ENCODE measurements at regions not wholly inside any gene's neighbourhood (a gene's known extent, or its start where the extent isn't known, plus 50 kb on each side); places are given as distances from the start of the nearest gene placed in this dataset.

DNA sequence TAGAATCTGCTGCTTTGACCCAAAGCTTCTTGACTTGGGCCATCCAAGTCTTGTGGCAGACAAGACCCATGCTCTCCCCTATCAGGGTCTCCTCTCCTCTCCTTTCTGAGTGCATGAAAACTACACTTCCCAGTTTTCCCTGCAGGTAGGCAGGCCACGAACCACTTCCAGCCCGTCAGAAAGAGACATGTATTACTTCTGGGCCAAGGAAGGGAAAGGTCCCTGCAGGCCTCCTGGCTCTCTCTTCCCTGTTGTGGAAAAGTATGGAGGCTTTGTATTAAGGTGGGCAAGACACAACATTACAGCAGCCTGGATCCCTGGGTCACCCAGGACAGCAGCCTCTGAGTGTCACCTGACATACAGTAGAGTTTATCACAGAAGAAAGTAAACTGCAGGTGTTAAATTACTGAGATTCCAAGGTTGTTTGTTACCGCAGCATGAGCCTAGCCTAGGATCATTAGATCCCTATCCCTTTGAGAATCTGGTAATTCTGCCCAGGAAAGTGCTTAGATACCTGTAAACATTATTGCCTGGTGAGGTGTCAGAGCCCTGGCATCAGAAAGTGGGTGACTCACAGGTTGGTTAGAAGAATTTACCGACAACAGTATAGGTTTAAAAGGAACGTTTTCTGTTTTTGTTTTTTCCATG, 717.3 kb downstream of the MATN1 start:
- Histone ChIP-seq H3K27ac (no peak overlapping the region), H3K36me3 (no peaks in the 10 kb centered on the region), H3K4me1 (no peaks in the 10 kb centered on the region), H3K9me3 (no peaks in the 10 kb centered on the region), H3K4me3 (no peak overlapping the region), H3K27me3 (no peaks in the 10 kb centered on the region)
- TF ChIP-seq POLR2A (IDR thresholded peaks at IDR 0.05), result no peak
- TF ChIP-seq, protein P1, sequence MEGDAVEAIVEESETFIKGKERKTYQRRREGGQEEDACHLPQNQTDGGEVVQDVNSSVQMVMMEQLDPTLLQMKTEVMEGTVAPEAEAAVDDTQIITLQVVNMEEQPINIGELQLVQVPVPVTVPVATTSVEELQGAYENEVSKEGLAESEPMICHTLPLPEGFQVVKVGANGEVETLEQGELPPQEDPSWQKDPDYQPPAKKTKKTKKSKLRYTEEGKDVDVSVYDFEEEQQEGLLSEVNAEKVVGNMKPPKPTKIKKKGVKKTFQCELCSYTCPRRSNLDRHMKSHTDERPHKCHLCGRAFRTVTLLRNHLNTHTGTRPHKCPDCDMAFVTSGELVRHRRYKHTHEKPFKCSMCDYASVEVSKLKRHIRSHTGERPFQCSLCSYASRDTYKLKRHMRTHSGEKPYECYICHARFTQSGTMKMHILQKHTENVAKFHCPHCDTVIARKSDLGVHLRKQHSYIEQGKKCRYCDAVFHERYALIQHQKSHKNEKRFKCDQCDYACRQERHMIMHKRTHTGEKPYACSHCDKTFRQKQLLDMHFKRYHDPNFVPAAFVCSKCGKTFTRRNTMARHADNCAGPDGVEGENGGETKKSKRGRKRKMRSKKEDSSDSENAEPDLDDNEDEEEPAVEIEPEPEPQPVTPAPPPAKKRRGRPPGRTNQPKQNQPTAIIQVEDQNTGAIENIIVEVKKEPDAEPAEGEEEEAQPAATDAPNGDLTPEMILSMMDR (IDR thresholded peaks at IDR 0.05), result no peak
- TF ChIP-seq POLR2AphosphoS5 (IDR thresholded peaks at IDR 0.05), result no peak
- no peak for DNase-seq (ENCODE audit: low spot score in 2 of 2)
- intact Hi-C loops (cut with DNase I; ENCODE audit: low total_unique reads), result no loop called here

DNA sequence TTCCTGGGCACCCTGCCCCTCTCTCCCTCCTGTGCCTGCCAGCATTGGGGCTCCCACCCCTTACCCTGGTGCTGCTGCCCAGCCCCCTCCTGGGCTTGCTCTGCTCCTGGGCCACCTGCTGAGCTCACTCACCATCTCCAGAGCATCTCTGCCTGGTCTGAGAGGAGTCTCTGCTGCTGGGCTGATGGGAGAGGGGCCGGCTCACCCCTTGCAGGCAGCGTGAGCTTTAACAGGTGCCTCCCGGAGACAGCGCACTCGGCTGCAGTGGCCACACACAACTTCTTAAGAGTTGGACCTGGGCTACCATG, 721.7 kb downstream of the MATN1 start:
- H3K36me3 ChIP-seq, result no peaks in the 10 kb centered on the region
- no peaks in the 10 kb centered on the region for H3K27me3 ChIP-seq
- TF ChIP-seq POLR2AphosphoS5 (IDR thresholded peaks at IDR 0.05) (no peak), POLR2A (IDR thresholded peaks at IDR 0.05) (no peak)
- TF ChIP-seq, protein P1 (IDR thresholded peaks at IDR 0.05), result no peak
- no peaks in the 10 kb centered on the region for H3K4me1 ChIP-seq
- DNase-seq (ENCODE audit: low spot score in 2 of 2), result no peak
- H3K4me3 ChIP-seq, result no peak overlapping the region
- H3K9me3 ChIP-seq, result no peaks in the 10 kb centered on the region
- intact Hi-C loops (cut with DNase I; ENCODE audit: low total_unique reads), result no loop called here
- no peak overlapping the region for H3K27ac ChIP-seq

DNA sequence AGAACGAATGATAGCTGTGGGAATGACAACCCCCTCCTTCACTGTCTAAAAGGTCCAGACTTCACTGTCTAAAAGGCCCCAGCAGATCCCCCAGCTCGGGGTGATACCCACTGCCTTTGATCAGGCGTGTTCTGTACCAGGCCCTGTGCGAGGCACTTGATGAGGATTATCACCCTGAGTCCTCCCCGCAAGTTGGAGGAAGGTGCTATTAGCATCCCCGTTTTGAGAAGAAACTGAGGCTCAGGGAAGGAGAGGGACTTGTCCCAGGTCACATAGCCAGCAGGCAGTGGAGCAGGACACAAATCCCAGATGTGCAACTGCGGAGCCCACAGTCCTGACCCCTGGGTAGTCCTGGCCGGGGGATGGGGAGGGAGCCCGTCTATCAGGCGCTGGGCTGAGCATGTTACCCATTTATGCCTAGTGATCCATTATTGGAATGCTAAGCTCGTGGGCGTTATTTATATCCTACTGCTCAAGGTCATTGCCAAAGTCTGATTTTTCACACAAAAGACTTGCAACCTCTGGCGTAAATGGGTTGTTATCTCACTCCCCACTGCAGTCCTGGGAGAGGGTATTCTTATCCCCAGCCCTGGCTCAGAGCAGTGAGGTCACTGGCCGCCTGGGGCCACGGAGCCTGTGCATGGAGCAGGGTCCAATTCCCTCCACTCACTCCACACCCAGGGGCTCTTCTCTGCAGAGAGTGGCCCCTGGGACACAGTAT, 722.2 kb downstream of the MATN1 start:
- intact Hi-C loops (cut with DNase I; ENCODE audit: low total_unique reads), result no loop called here
- H3K27ac ChIP-seq, result no peak overlapping the region

DNA sequence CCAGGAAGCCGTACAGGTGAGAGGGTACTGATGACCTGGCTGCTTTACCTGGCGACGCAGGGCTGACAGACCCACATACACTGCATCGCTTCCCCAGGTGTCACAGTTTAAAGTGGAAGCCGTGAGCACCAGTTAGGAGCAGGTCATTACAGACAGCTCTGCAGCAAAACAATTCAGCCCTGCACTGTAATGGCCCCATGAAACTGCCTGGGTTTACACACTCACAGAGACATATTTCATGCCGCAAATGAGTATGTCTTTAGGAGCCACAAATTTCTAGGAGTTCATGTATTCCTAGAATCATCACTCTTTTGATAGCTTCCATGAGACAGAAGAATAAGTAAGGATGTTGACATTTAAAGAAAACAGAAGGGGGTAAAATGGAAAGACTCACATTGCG, 723.1 kb downstream of the MATN1 start:
- Histone ChIP-seq H3K27ac (no peak overlapping the region), H3K36me3 (no peaks in the 10 kb centered on the region), H3K4me1 (no peaks in the 10 kb centered on the region), H3K9me3 (no peaks in the 10 kb centered on the region), H3K4me3 (no peak overlapping the region), H3K27me3 (no peaks in the 10 kb centered on the region)
- DNase-seq (ENCODE audit: low spot score in 2 of 2), result no peak
- TF ChIP-seq, protein P1 (IDR thresholded peaks at IDR 0.05), result no peak
- TF ChIP-seq POLR2AphosphoS5 (IDR thresholded peaks at IDR 0.05) (no peak), POLR2A (IDR thresholded peaks at IDR 0.05) (no peak)
- intact Hi-C loops (cut with DNase I; ENCODE audit: low total_unique reads), result no loop called here

More for the DNA sequence above, 722.2 kb downstream of the MATN1 start:
- Histone ChIP-seq H3K4me3 (no peak overlapping the region), H3K27me3 (no peaks in the 10 kb centered on the region), H3K36me3 (no peaks in the 10 kb centered on the region), H3K4me1 (no peaks in the 10 kb centered on the region), H3K9me3 (no peaks in the 10 kb centered on the region)
- DNase-seq (ENCODE audit: low spot score in 2 of 2), result no peak
- TF ChIP-seq POLR2A (IDR thresholded peaks at IDR 0.05) (no peak), POLR2AphosphoS5 (IDR thresholded peaks at IDR 0.05) (no peak)
- TF ChIP-seq, protein P1 (IDR thresholded peaks at IDR 0.05), result no peak

DNA sequence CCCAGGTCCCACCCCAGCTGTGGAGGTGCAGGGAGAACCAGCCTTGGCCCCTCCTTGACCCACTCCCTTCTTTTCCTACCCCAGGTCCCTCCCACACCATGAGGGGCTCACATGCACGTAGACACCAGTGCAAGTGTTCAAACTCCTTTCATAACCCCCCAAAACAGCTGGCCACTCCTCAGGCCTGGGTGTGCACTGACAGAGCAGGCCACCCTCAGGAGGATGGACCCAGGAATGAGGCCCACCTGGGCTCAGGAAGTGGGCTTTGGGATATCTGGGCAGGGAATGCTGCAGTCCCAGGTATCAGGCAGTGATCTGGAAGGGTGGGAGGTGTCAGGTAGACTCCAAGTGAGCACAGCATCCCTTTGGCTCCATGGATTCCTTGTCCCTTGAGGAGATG, 723.8 kb downstream of the MATN1 start:
- no peaks in the 10 kb centered on the region for H3K27me3 ChIP-seq
- intact Hi-C loops (cut with DNase I; ENCODE audit: low total_unique reads), result no loop called here
- H3K4me1 ChIP-seq, result no peaks in the 10 kb centered on the region
- no peaks in the 10 kb centered on the region for H3K36me3 ChIP-seq
- H3K27ac ChIP-seq, result no peak overlapping the region
- DNase-seq (ENCODE audit: low spot score in 2 of 2), result no peak
- no peak for TF ChIP-seq POLR2AphosphoS5 (IDR thresholded peaks at IDR 0.05)
- TF ChIP-seq POLR2A (IDR thresholded peaks at IDR 0.05), result no peak
- TF ChIP-seq, protein P1 (IDR thresholded peaks at IDR 0.05), result no peak
- no peaks in the 10 kb centered on the region for H3K9me3 ChIP-seq
- no peak overlapping the region for H3K4me3 ChIP-seq
